MM.1S (cell line): ENCODE measurements at regions not wholly inside any gene's neighbourhood (a gene's known extent, or its start where the extent isn't known, plus 50 kb on each side); places are given as distances from the start of the nearest gene placed in this dataset.

ENCODE experiments used
- DNase-seq: peaks from one replicate; pipeline ENCODE4 v3.0.0-alpha.2; 2015
- H2AFZ ChIP-seq: fragments of 300-600 bp; sonication (generic); 2 replicates; pipeline ENCODE4 v1.6.0; 2016; ENCODE audit warnings: antibody characterized with exemption, low read length
- H3F3A ChIP-seq: fragments of 300-600 bp; sonication (generic); 2 replicates; pipeline ENCODE4 v1.6.1; 2016; ENCODE audit warnings: mild to moderate bottlenecking, antibody characterized with exemption, low read length, moderate library complexity, mixed read lengths; ENCODE audit not compliant: insufficient read depth
- H3K27ac ChIP-seq: fragments of 300-600 bp; sonication (generic); 2 replicates; pipeline ENCODE4 v1.5.1; 2016; ENCODE audit warnings: mild to moderate bottlenecking, low read length
- H3K27me3 ChIP-seq: fragments of 300-600 bp; sonication (generic); replicated peaks from 2 replicates; pipeline ENCODE4 v1.6.0; 2016; ENCODE audit warnings: low read length; ENCODE audit not compliant: insufficient read depth
- H3K36me3 ChIP-seq: fragments of 300-600 bp; sonication (generic); replicated peaks from 2 replicates; pipeline ENCODE4 v1.6.1; 2016; ENCODE audit warnings: mild to moderate bottlenecking, low read length, mixed read lengths; ENCODE audit not compliant: insufficient read depth
- H3K4me1 ChIP-seq: fragments of 300-600 bp; sonication (generic); 2 replicates; pipeline ENCODE4 v1.6.1; 2016; ENCODE audit warnings: low read length, mixed read lengths
- H3K4me2 ChIP-seq: fragments of 300-600 bp; sonication (generic); 2 replicates; pipeline ENCODE4 v1.6.0; 2016; ENCODE audit warnings: low read depth, low read length
- H3K4me3 ChIP-seq: fragments of 300-600 bp; sonication (generic); 2 replicates; pipeline ENCODE4 v1.5.1; 2016; ENCODE audit warnings: low read length, mixed read lengths
- H3K79me2 ChIP-seq: fragments of 300-600 bp; sonication (generic); 2 replicates; pipeline ENCODE4 v1.6.1; 2016; ENCODE audit warnings: mixed run types, low read length, mixed read lengths
- H3K9ac ChIP-seq: fragments of 300-600 bp; sonication (generic); 2 replicates; pipeline ENCODE4 v1.6.1; 2016; ENCODE audit warnings: low read length, mixed read lengths
- H3K9me2 ChIP-seq: fragments of 300-600 bp; sonication (generic); replicated peaks from 2 replicates; pipeline ENCODE4 v1.6.1; 2016; ENCODE audit warnings: mild to moderate bottlenecking, low read length, mixed read lengths; ENCODE audit not compliant: insufficient read depth
- H3K9me3 ChIP-seq: fragments of 300-600 bp; sonication (generic); replicated peaks from 2 replicates; pipeline ENCODE4 v1.6.1; 2016; ENCODE audit warnings: mild to moderate bottlenecking, low read length, mixed read lengths; ENCODE audit not compliant: insufficient read depth
- H4K20me1 ChIP-seq: fragments of 300-600 bp; sonication (generic); 2 replicates; pipeline ENCODE4 v1.6.1; 2016; ENCODE audit warnings: mild to moderate bottlenecking, low read length, moderate library complexity, mixed read lengths; ENCODE audit not compliant: insufficient read depth
- EZH2 ChIP-seq: fragments of 300-600 bp; sonication (generic); optimal IDR thresholded peaks from 2 replicates; pipeline ENCODE3; 2017; ENCODE audit warnings: low read depth, mild to moderate bottlenecking, antibody characterized with exemption, low read length, mixed read lengths
- EZH2phosphoT487 ChIP-seq: fragments of 300-600 bp; sonication (generic); IDR thresholded peaks from 2 replicates; pipeline ENCODE4 v1.6.1; 2018; ENCODE audit warnings: antibody characterized with exemption, low read length
- TF ChIP-seq, protein P1 (sequence below): fragments of 300-600 bp; sonication (generic); IDR thresholded peaks from 2 replicates; pipeline ENCODE4 v1.5.1; 2016; ENCODE audit warnings: antibody characterized with exemption, low read length, mixed read lengths

DNA sequence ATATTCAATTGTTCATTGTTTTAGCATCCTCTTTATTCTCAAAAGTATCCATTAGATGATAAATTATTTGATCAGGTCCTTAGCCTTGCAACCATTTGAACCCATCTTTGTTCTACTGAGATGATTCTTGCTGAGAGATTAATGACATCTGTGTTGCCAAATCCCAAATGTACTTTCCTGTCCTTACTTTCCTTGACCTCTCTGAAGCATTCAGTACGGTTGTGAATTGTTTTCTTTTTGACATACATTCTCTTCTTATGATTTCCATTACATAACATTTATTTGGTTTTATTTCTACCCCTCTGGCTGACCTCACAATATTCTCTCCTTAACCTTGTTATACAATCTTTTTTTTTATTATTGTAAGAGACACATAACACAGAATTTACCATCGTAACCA lies 1058.6 kb upstream of the CNTNAP5 start:
- TF ChIP-seq EZH2 (no peak), EZH2phosphoT487 (no peak)
- TF ChIP-seq, protein P1, sequence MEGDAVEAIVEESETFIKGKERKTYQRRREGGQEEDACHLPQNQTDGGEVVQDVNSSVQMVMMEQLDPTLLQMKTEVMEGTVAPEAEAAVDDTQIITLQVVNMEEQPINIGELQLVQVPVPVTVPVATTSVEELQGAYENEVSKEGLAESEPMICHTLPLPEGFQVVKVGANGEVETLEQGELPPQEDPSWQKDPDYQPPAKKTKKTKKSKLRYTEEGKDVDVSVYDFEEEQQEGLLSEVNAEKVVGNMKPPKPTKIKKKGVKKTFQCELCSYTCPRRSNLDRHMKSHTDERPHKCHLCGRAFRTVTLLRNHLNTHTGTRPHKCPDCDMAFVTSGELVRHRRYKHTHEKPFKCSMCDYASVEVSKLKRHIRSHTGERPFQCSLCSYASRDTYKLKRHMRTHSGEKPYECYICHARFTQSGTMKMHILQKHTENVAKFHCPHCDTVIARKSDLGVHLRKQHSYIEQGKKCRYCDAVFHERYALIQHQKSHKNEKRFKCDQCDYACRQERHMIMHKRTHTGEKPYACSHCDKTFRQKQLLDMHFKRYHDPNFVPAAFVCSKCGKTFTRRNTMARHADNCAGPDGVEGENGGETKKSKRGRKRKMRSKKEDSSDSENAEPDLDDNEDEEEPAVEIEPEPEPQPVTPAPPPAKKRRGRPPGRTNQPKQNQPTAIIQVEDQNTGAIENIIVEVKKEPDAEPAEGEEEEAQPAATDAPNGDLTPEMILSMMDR = no peak
- no peak overlapping the region for H3K4me2 ChIP-seq
- no peaks in the 10 kb centered on the region for H3F3A ChIP-seq
- no peaks in the 10 kb centered on the region for H3K36me3 ChIP-seq
- no peaks in the 10 kb centered on the region for H3K9me2 ChIP-seq
- no peak for DNase-seq
- H3K9ac ChIP-seq = no peak overlapping the region
- no peak overlapping the region for H2AFZ ChIP-seq
- no peaks in the 10 kb centered on the region for H3K79me2 ChIP-seq
- no peaks in the 10 kb centered on the region for H3K27me3 ChIP-seq
- no peaks in the 10 kb centered on the region for H3K4me1 ChIP-seq
- H3K9me3 ChIP-seq = no peaks in the 10 kb centered on the region
- H4K20me1 ChIP-seq = no peaks in the 10 kb centered on the region
- no peak overlapping the region for H3K4me3 ChIP-seq
- H3K27ac ChIP-seq = no peak overlapping the region

- Histone ChIP-seq H3K36me3 (no peaks in the 10 kb centered on the region), H2AFZ (no peak overlapping the region), H3K4me2 (no peak overlapping the region), H3K4me1 (no peaks in the 10 kb centered on the region), H3K9me3 (no peaks in the 10 kb centered on the region), H3K27ac (no peak overlapping the region), H3K9me2 (no peaks in the 10 kb centered on the region), H3K4me3 (no peak overlapping the region), H4K20me1 (no peaks in the 10 kb centered on the region), H3F3A (no peaks in the 10 kb centered on the region), H3K9ac (no peak overlapping the region), H3K27me3 (no peaks in the 10 kb centered on the region), H3K79me2 (no peaks in the 10 kb centered on the region)
- DNase-seq = no peak
- TF ChIP-seq EZH2phosphoT487 = no peak
- TF ChIP-seq, protein P1 = no peak
- no peak for TF ChIP-seq EZH2
Measured at GRCh38 chr2:122977580-122977979, 1047.5 kb upstream of the CNTNAP5 start.

DNA sequence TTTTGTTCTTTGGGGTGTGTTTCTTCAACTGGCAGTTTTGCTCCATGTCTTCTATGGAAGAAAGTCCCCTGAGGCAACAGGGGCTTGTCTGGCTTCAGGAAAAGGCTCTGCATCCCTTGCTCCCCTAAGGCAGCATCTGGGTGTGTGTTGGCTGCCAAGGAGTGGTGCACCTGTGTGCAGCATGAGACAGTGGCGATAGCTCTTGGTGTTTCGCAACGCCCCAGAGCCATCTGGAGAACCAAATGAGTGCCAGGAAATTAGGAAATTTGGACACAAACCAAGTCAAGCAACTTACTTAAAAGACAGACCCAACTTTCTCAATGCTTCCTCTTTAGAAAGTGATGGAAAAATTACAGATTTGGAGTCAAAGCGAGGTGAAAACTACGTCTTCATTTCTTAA lies 1044.4 kb upstream of the CNTNAP5 start:
- Histone ChIP-seq H3K27ac (no peak overlapping the region), H3K27me3 (no peaks in the 10 kb centered on the region), H3K4me1 (no peaks in the 10 kb centered on the region), H3F3A (no peaks in the 10 kb centered on the region), H3K79me2 (no peaks in the 10 kb centered on the region), H3K9me2 (no peaks in the 10 kb centered on the region), H3K4me2 (no peak overlapping the region), H4K20me1 (no peaks in the 10 kb centered on the region), H3K4me3 (no peak overlapping the region), H3K9me3 (no peaks in the 10 kb centered on the region), H3K36me3 (no peaks in the 10 kb centered on the region), H3K9ac (no peak overlapping the region), H2AFZ (no peak overlapping the region)
- no peak for DNase-seq
- no peak for TF ChIP-seq EZH2phosphoT487

DNA sequence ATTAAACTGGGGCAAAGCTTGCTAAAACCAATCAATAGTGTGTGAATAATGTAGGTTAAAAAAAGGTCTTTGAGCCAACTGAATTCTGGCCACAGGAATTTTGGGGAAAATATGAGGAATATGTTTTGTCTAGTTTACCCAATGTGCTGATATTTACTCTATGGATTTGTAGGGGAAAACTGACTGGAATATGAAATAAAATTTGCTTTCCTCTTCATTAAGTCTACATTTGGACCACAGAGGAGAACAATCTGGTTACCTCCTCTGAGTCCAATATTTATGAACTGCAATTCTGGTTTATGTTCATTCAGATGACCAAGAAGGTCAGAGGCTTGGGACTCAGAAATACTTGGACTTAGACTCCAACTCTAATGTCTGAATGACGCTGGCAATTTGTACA lies 1042.2 kb upstream of the CNTNAP5 start:
- H3K36me3 ChIP-seq = no peaks in the 10 kb centered on the region
- H2AFZ ChIP-seq = no peak overlapping the region
- TF ChIP-seq EZH2phosphoT487 (no peak), EZH2 (no peak)
- TF ChIP-seq, protein P1 = no peak
- no peak overlapping the region for H3K4me2 ChIP-seq
- no peaks in the 10 kb centered on the region for H3K79me2 ChIP-seq
- H3K27ac ChIP-seq = no peak overlapping the region
- no peak overlapping the region for H3K4me3 ChIP-seq
- H3K9me2 ChIP-seq = no peaks in the 10 kb centered on the region
- no peak overlapping the region for H3K9ac ChIP-seq
- no peaks in the 10 kb centered on the region for H4K20me1 ChIP-seq
- H3K4me1 ChIP-seq = no peaks in the 10 kb centered on the region
- DNase-seq = no peak
- H3F3A ChIP-seq = no peaks in the 10 kb centered on the region
- H3K27me3 ChIP-seq = no peaks in the 10 kb centered on the region
- H3K9me3 ChIP-seq = no peaks in the 10 kb centered on the region
